IMR-90 (cell line): ENCODE measurements at regions not wholly inside any gene's neighbourhood (a gene's known extent, or its start where the extent isn't known, plus 50 kb on each side); places are given as distances from the start of the nearest gene placed in this dataset.

Experiments used
- ATAC-seq: fragments of 200-7000 bp; cut with Tn5 transposase; 2 replicates; pipeline ENCODE4 v1.9.1; 2020; ENCODE audit warnings: low read depth, mild to moderate bottlenecking, moderate library complexity
- BruUV-seq: library from RNA; stranded (reverse); fragments of 400-500 nt; replicated peaks from 2 replicates; lab custom pipeline; 2021; lab: Mats Ljungman, UMichigan
- CTCF ChIA-PET: fragments of 300-600 bp; formaldehyde crosslinking; extraction: SDS; loops from one replicate; lab custom pipeline; 2021; ENCODE audit warnings: antibody characterized with exemption; lab: Yijun Ruan, JAX
- POLR2A ChIA-PET: fragments of 300-600 bp; sonication (Branson Sonifier 250); formaldehyde crosslinking; loops from one replicate; lab custom pipeline; 2022; ENCODE audit warnings: antibody characterized with exemption; ENCODE audit not compliant: unreplicated experiment; lab: Charles Lee
- DNase-seq: peaks from one replicate; pipeline ENCODE4 v3.0.0; 2013
- H2AFZ ChIP-seq: replicated peaks from 2 replicates; pipeline ENCODE3; 2013; ENCODE audit warnings: low read length, mild to moderate bottlenecking; ENCODE audit not compliant: poor library complexity
- H2AK5ac ChIP-seq: 2 replicates; pipeline ENCODE4 v1.6.1; 2013; ENCODE audit warnings: low read depth, low read length, inconsistent platforms
- H2AK9ac ChIP-seq: replicated peaks from 2 replicates; pipeline ENCODE3; 2013; ENCODE audit warnings: mild to moderate bottlenecking, low read depth, low read length, moderate library complexity; ENCODE audit not compliant: poor library complexity
- H2BK120ac ChIP-seq: 2 replicates; pipeline ENCODE4 v1.6.1; 2013; ENCODE audit warnings: low read depth, low read length, inconsistent platforms
- H2BK15ac ChIP-seq: 3 replicates; pipeline ENCODE4 v1.6.1; 2013; ENCODE audit warnings: low read depth, low read length, inconsistent platforms
- H2BK20ac ChIP-seq: 2 replicates; pipeline ENCODE4 v1.6.1; 2013; ENCODE audit warnings: low read depth, mild to moderate bottlenecking, inconsistent platforms, low read length, moderate library complexity
- H2BK5ac ChIP-seq: 2 replicates; pipeline ENCODE4 v1.6.1; 2013; ENCODE audit warnings: mild to moderate bottlenecking, low read depth, low read length, inconsistent platforms; ENCODE audit not compliant: poor library complexity, severe bottlenecking
- H3K14ac ChIP-seq: replicated peaks from 2 replicates; pipeline ENCODE4 v1.6.1; 2013; ENCODE audit warnings: low read depth, low read length, inconsistent platforms
- H3K18ac ChIP-seq: 2 replicates; pipeline ENCODE4 v1.6.1; 2013; ENCODE audit warnings: low read depth, low read length, control low read depth
- H3K23ac ChIP-seq: 2 replicates; pipeline ENCODE4 v1.6.1; 2013; ENCODE audit warnings: low read depth, low read length, inconsistent platforms
- H3K27ac ChIP-seq: 2 replicates; pipeline ENCODE4 v1.5.1; 2013; ENCODE audit warnings: mild to moderate bottlenecking, control low read depth, low read length; ENCODE audit not compliant: insufficient read depth
- H3K27me3 ChIP-seq: 2 replicates; pipeline ENCODE4 v1.6.1; 2013; ENCODE audit warnings: low read length; ENCODE audit not compliant: control insufficient read depth, insufficient read depth
- H3K36me3 ChIP-seq: 2 replicates; pipeline ENCODE4 v1.6.1; 2013; ENCODE audit warnings: low read length, mixed read lengths; ENCODE audit not compliant: control insufficient read depth, insufficient read depth
- H3K4ac ChIP-seq: 2 replicates; pipeline ENCODE4 v1.6.1; 2013; ENCODE audit warnings: low read depth, low read length, inconsistent platforms
- H3K4me1 ChIP-seq: 2 replicates; pipeline ENCODE4 v1.6.1; 2013; ENCODE audit warnings: low read length, mixed read lengths; ENCODE audit not compliant: control insufficient read depth, insufficient read depth
- H3K4me2 ChIP-seq: 2 replicates; pipeline ENCODE4 v1.6.1; 2013; ENCODE audit warnings: low read depth, mild to moderate bottlenecking, control low read depth, low read length, moderate library complexity
- H3K4me3 ChIP-seq: 2 replicates; pipeline ENCODE4 v1.5.1; 2013; ENCODE audit warnings: low read depth, mild to moderate bottlenecking, control low read depth, low read length, moderate library complexity; ENCODE audit not compliant: insufficient read depth
- H3K56ac ChIP-seq: 2 replicates; pipeline ENCODE4 v1.6.1; 2013; ENCODE audit warnings: low read length, inconsistent platforms; ENCODE audit not compliant: insufficient read depth; ENCODE audit errors: extremely low read depth
- H3K79me1 ChIP-seq, 2 experiments: 2 replicates each; pipeline ENCODE4 v1.6.1; 2013; ENCODE audit warnings: low read length in 2 of 2, inconsistent platforms in 1 of 2, low read depth in 1 of 2
- H3K9ac ChIP-seq: 2 replicates; pipeline ENCODE4 v1.6.1; 2013; ENCODE audit warnings: low read depth, low read length, control low read depth
- H3K9me1 ChIP-seq: 2 replicates; pipeline ENCODE4 v1.6.1; 2013; ENCODE audit warnings: low read length, inconsistent platforms; ENCODE audit not compliant: insufficient read depth
- H3K9me3 ChIP-seq: 2 replicates; pipeline ENCODE4 v1.6.1; 2013; ENCODE audit warnings: low read length; ENCODE audit not compliant: control insufficient read depth, insufficient read depth
- H4K20me1 ChIP-seq: 2 replicates; pipeline ENCODE4 v1.6.1; 2013; ENCODE audit warnings: low read length, inconsistent platforms; ENCODE audit not compliant: insufficient read depth
- H4K5ac ChIP-seq: 2 replicates; pipeline ENCODE4 v1.6.1; 2013; ENCODE audit warnings: mild to moderate bottlenecking, low read depth, low read length, control low read depth
- H4K8ac ChIP-seq, 2 experiments: 2 replicates each; pipeline ENCODE4 v1.6.1; 2013; ENCODE audit warnings: low read depth in 2 of 2, low read length in 2 of 2, control low read depth in 1 of 2, inconsistent platforms in 1 of 2
- H4K91ac ChIP-seq: 2 replicates; pipeline ENCODE4 v1.6.1; 2013; ENCODE audit warnings: low read depth, low read length, inconsistent platforms; ENCODE audit not compliant: insufficient read depth
- BHLHE40 ChIP-seq: fragments of 150-350 bp; IDR thresholded peaks from 2 replicates; pipeline ENCODE4 v1.6.1; 2016; ENCODE audit warnings: mild to moderate bottlenecking, low read depth, low read length
- CEBPB ChIP-seq: IDR thresholded peaks from 2 replicates; pipeline ENCODE4 v1.6.1; 2012; ENCODE audit warnings: low read depth, low read length, improper control_type of control experiment
- CHD1 ChIP-seq: IDR thresholded peaks from 2 replicates; pipeline ENCODE4 v1.6.1; 2012; ENCODE audit warnings: low read depth, low read length, improper control_type of control experiment
- CTCF ChIP-seq: conservative IDR thresholded peaks from 2 replicates; pipeline ENCODE4 v1.5.1; 2012; ENCODE audit warnings: mild to moderate bottlenecking, low read depth, low read length, improper control_type of control experiment
- FOS ChIP-seq: fragments of 150-350 bp; IDR thresholded peaks from 2 replicates; pipeline ENCODE4 v1.6.1; 2016; ENCODE audit warnings: low read depth, low read length
- MAFK ChIP-seq: IDR thresholded peaks from 2 replicates; pipeline ENCODE4 v1.6.1; 2012; ENCODE audit warnings: low read depth, low read length, improper control_type of control experiment
- MAZ ChIP-seq: IDR thresholded peaks from 2 replicates; pipeline ENCODE4 v1.6.1; 2012; ENCODE audit warnings: low read depth, mild to moderate bottlenecking, low read length, improper control_type of control experiment, moderate library complexity, borderline replicate concordance
- MXI1 ChIP-seq: IDR thresholded peaks from 2 replicates; pipeline ENCODE4 v1.6.1; 2012; ENCODE audit warnings: low read depth, mild to moderate bottlenecking, low read length, moderate library complexity, borderline replicate concordance
- NFE2L2 ChIP-seq: fragments of 150-350 bp; IDR thresholded peaks from 2 replicates; pipeline ENCODE4 v1.6.1; 2016; ENCODE audit warnings: low read depth, mild to moderate bottlenecking, low read length
- POLR2A ChIP-seq: IDR thresholded peaks from 2 replicates; pipeline ENCODE4 v1.6.1; 2012; ENCODE audit warnings: mild to moderate bottlenecking, low read depth, low read length
- RAD21 ChIP-seq: IDR thresholded peaks from 2 replicates; pipeline ENCODE4 v1.6.1; 2012; ENCODE audit warnings: low read length, improper control_type of control experiment
- RCOR1 ChIP-seq: IDR thresholded peaks from 2 replicates; pipeline ENCODE4 v1.6.1; 2012; ENCODE audit warnings: mild to moderate bottlenecking, low read length, improper control_type of control experiment; ENCODE audit not compliant: insufficient replicate concordance
- RFX5 ChIP-seq: IDR thresholded peaks from 2 replicates; pipeline ENCODE4 v1.8.0; 2012; ENCODE audit warnings: low read depth, mild to moderate bottlenecking, low read length, moderate library complexity
- SMC3 ChIP-seq: fragments of 150-350 bp; IDR thresholded peaks from 2 replicates; pipeline ENCODE4 v1.6.1; 2016; ENCODE audit warnings: low read depth, mild to moderate bottlenecking, antibody characterized with exemption, low read length, moderate library complexity
- USF2 ChIP-seq: fragments of 150-350 bp; IDR thresholded peaks from 2 replicates; pipeline ENCODE4 v1.6.1; 2017; ENCODE audit warnings: mild to moderate bottlenecking, antibody characterized with exemption, low read length, low read depth
- WGBS, 2 experiments: methylation state at CpG; one replicate each; pipeline versions ENCODE4 v1.1.5 to v1.1.7; 2013; ENCODE audit warnings: missing lambda C conversion rate in 2 of 2; ENCODE audit not compliant: insufficient read length in 1 of 2; ENCODE audit errors: extremely low coverage in 2 of 2; 5-methylcytosine and 5-hydroxymethylcytosine counted together
- dilution Hi-C: fragments of 300-500 bp; cut with HindIII; formaldehyde crosslinking; loops from one replicate; pipeline ENCODE4 v1.14.3; 2018; ENCODE audit warnings: low sequenced_read_pairs; ENCODE audit not compliant: unreplicated experiment
- in situ Hi-C: fragments of 300-500 bp; cut with MboI; formaldehyde crosslinking; loops from 3 replicates; pipeline ENCODE4 v1.14.3; 2019; ENCODE audit warnings: low sequenced_read_pairs, inconsistent platforms, mixed read lengths
- intact Hi-C: fragments of 100-400 bp; cut with micrococcal nuclease; formaldehyde crosslinking; loops from 2 replicates; pipeline ENCODE4 v1.10.0; 2022
- TF ChIP-seq, protein P1 (sequence below): fragments of 150-350 bp; IDR thresholded peaks from 2 replicates; pipeline ENCODE4 v1.6.1; 2016; ENCODE audit warnings: low read depth, mild to moderate bottlenecking, low read length, moderate library complexity, borderline replicate concordance

- TF ChIP-seq FOS (no peak), SMC3 (no peak), USF2 (no peak), MAZ (no peak), RFX5 (no peak), CTCF (no peak), RCOR1 (no peak), POLR2A (no peak), NFE2L2 (no peak), RAD21 (no peak), MAFK (no peak), CEBPB (no peak), CHD1 (no peak), MXI1 (no peak), BHLHE40 (no peak)
- TF ChIP-seq, protein P1, sequence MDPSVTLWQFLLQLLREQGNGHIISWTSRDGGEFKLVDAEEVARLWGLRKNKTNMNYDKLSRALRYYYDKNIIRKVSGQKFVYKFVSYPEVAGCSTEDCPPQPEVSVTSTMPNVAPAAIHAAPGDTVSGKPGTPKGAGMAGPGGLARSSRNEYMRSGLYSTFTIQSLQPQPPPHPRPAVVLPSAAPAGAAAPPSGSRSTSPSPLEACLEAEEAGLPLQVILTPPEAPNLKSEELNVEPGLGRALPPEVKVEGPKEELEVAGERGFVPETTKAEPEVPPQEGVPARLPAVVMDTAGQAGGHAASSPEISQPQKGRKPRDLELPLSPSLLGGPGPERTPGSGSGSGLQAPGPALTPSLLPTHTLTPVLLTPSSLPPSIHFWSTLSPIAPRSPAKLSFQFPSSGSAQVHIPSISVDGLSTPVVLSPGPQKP: no peak
- Histone ChIP-seq H4K8ac (peak overlapping the region; percentile 21 to 61; a peak in 3 of 4 replicates), H4K20me1 (no peaks in the 10 kb centered on the region), H2BK15ac (peak overlapping the region; percentile 86; the same call in 1 of the 3 replicates), H3K14ac (peak overlapping the region; percentile 55), H3K9me3 (no peaks in the 10 kb centered on the region), H2BK20ac (peak overlapping the region; percentile 72; the same call in 1 of the 2 replicates), H3K18ac (peak overlapping the region; percentile 63), H3K36me3 (no peaks in the 10 kb centered on the region), H3K56ac (no peak overlapping the region), H3K79me1 (no peaks in the 10 kb centered on the region), H2AFZ (peak overlapping the region; percentile 71), H3K4me1 (peaks cover 17% of the 10 kb centered on the region), H3K4ac (peak overlapping the region; percentile 88), H3K4me2 (peak overlapping the region; percentile 21), H2BK5ac (peak overlapping the region; percentile 62), H3K4me3 (no peak overlapping the region), H2AK5ac (peak overlapping the region; percentile 93), H3K9ac (no peak overlapping the region), H3K23ac (peak overlapping the region; percentile 55; the same call in 1 of the 2 replicates), H3K27ac (peak overlapping the region; percentile 75), H4K91ac (peak overlapping the region; percentile 74), H2AK9ac (peak overlapping the region; percentile 25), H3K9me1 (peaks cover 31% of the 10 kb centered on the region), H4K5ac (peak overlapping the region; percentile 83), H3K27me3 (no peaks in the 10 kb centered on the region; the same call in 1 of the 2 replicates), H2BK120ac (peak overlapping the region; percentile 88)
- dilution Hi-C loops: no loop called here
- CTCF ChIA-PET: interaction anchor here (0.7 to 1.0 kb wide), 3 partner anchors 10 to 17 kb away, joined by 3 read pairs; no protein-coding TSS in a partner anchor
- WGBS, 2 experiments: 46% methylated on average over 6 of the region's 14 CpGs; no CpG with 5 or more reads in 1 of the 2 experiments
- POLR2A ChIA-PET: no interaction called here
- ATAC-seq (no peak), DNase-seq (peak; percentile 53)
- in situ Hi-C loops: no loop called here
- BruUV-seq: no TSS peak
- intact Hi-C loops: no loop called here
Measured at GRCh38 chr1:9437961-9438430, 101.3 kb upstream of the SLC25A33 start.
